ENCODE measurements at regions not wholly inside any gene's neighbourhood (a gene's known extent, or its start where the extent isn't known, plus 50 kb on each side); places are given as distances from the start of the nearest gene placed in this dataset.

DNA sequence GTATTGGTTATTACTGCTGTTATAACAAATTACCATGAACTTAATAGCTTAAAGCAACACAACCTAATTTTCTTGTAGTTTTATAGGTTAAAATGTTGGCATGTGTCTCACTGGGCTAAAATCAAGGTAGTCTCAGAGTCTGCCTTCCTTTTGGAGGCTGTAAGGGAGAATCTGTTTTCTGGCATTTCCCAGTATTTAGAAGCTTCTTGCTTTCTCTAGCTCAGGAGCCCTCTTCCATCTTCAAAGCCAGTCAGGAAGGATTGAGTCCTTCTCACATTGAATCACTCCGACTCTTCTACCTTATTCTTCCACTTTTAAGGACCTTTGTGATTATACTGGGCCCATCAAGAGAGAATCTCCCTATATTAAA, 156.2 kb downstream of the MBL2 start:
- TF ChIP-seq EZH2 (IDR thresholded peaks at IDR 0.05; ENCODE audit: borderline replicate concordance, low read depth, low read length, severe bottlenecking) (no peak), CTCF (IDR thresholded peaks at IDR 0.05; ENCODE audit: borderline replicate concordance, extremely low read depth, low read length, poor library complexity, severe bottlenecking) (no peak)
- Histone ChIP-seq H3K4me1 (ENCODE audit: insufficient read depth, low read length) (no peaks in the 10 kb centered on the region), H3K4me3 (ENCODE audit: low read depth in 1 of 2, low read length in 2 of 2) (no peak overlapping the region), H2AFZ (ENCODE audit: low read depth, low read length) (no peak overlapping the region), H3K36me3 (ENCODE audit: insufficient read depth, low read length) (no peaks in the 10 kb centered on the region), H3K27me3 (ENCODE audit: insufficient read depth, low read length, poor library complexity) (no peaks in the 10 kb centered on the region), H3K4me2 (ENCODE audit: insufficient read depth, low read length) (no peak overlapping the region), H3K9ac (ENCODE audit: low read depth, low read length) (no peak overlapping the region), H3K9me3 (ENCODE audit: insufficient read depth, low read length, severe bottlenecking) (no peaks in the 10 kb centered on the region), H3K79me2 (ENCODE audit: insufficient read depth, low read length) (no peaks in the 10 kb centered on the region), H3K27ac (ENCODE audit: low read length) (no peak overlapping the region), H4K20me1 (ENCODE audit: insufficient read depth, low read length) (no peaks in the 10 kb centered on the region)
- no peak for DNase-seq
- no peak for ATAC-seq (ENCODE audit: insufficient read depth, low read depth)

DNA sequence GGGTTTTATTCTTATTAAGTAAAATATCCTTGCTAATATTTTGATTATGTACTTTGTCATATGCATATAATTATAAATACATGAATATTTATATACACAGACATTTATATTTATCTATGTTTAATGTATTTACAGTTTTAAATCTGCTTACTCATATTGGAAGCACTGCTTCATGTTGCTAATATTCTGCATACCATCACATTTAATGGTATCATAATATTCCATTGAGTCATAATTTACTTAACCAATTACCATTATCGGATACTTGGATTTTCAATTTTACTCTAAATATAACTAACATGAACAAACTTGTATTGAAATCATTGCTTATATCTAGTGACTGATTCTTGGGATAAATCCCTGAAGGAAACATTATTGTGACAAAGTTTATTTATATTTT, 155.2 kb downstream of the MBL2 start:
- H3K79me2 ChIP-seq (ENCODE audit: insufficient read depth, low read length), result no peaks in the 10 kb centered on the region
- H3K9ac ChIP-seq (ENCODE audit: low read depth, low read length), result no peak overlapping the region
- no peaks in the 10 kb centered on the region for H3K36me3 ChIP-seq (ENCODE audit: insufficient read depth, low read length)
- no peak for ATAC-seq (ENCODE audit: insufficient read depth, low read depth)
- no peaks in the 10 kb centered on the region for H3K9me3 ChIP-seq (ENCODE audit: insufficient read depth, low read length, severe bottlenecking)
- no peak overlapping the region for H2AFZ ChIP-seq (ENCODE audit: low read depth, low read length)
- H4K20me1 ChIP-seq (ENCODE audit: insufficient read depth, low read length), result no peaks in the 10 kb centered on the region
- DNase-seq, result no peak
- no peak for TF ChIP-seq EZH2 (IDR thresholded peaks at IDR 0.05; ENCODE audit: borderline replicate concordance, low read depth, low read length, severe bottlenecking)
- no peak for TF ChIP-seq CTCF (IDR thresholded peaks at IDR 0.05; ENCODE audit: borderline replicate concordance, extremely low read depth, low read length, poor library complexity, severe bottlenecking)
- no peaks in the 10 kb centered on the region for H3K27me3 ChIP-seq (ENCODE audit: insufficient read depth, low read length, poor library complexity)
- no peak overlapping the region for H3K27ac ChIP-seq (ENCODE audit: low read length)
- H3K4me2 ChIP-seq (ENCODE audit: insufficient read depth, low read length), result no peak overlapping the region
- no peaks in the 10 kb centered on the region for H3K4me1 ChIP-seq (ENCODE audit: insufficient read depth, low read length)
- no peak overlapping the region for H3K4me3 ChIP-seq (ENCODE audit: low read depth in 1 of 2, low read length in 2 of 2)

DNA sequence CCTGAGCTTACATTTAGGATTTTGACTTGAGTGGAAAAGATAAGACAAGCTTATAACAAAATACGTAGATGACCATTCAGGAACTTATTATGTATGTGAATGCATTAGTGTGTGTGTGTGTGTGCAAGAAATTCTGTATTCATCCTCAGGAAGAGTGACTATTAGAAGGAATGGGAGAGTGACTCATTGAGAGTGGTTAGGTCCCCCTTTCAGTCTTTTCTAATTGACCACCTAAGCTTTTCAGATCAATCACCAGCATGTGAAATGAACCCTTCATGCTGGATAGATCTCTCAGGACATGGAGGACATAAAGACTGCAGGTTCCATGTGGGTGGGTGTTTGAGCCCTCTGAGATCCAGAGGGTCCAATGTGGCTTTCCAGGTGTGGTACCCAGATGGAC, 153.5 kb downstream of the MBL2 start:
- Histone ChIP-seq H4K20me1 (ENCODE audit: insufficient read depth, low read length) (no peaks in the 10 kb centered on the region), H3K4me2 (ENCODE audit: insufficient read depth, low read length) (no peak overlapping the region), H3K4me3 (ENCODE audit: low read depth in 1 of 2, low read length in 2 of 2) (no peak overlapping the region), H3K9me3 (ENCODE audit: insufficient read depth, low read length, severe bottlenecking) (no peaks in the 10 kb centered on the region), H3K27ac (ENCODE audit: low read length) (no peak overlapping the region), H3K36me3 (ENCODE audit: insufficient read depth, low read length) (no peaks in the 10 kb centered on the region), H3K4me1 (ENCODE audit: insufficient read depth, low read length) (no peaks in the 10 kb centered on the region), H3K9ac (ENCODE audit: low read depth, low read length) (no peak overlapping the region), H3K27me3 (ENCODE audit: insufficient read depth, low read length, poor library complexity) (no peaks in the 10 kb centered on the region), H3K79me2 (ENCODE audit: insufficient read depth, low read length) (no peaks in the 10 kb centered on the region), H2AFZ (ENCODE audit: low read depth, low read length) (no peak overlapping the region)
- no peak for DNase-seq
- ATAC-seq (ENCODE audit: insufficient read depth, low read depth), result no peak
- TF ChIP-seq CTCF (IDR thresholded peaks at IDR 0.05; ENCODE audit: borderline replicate concordance, extremely low read depth, low read length, poor library complexity, severe bottlenecking) (no peak), EZH2 (IDR thresholded peaks at IDR 0.05; ENCODE audit: borderline replicate concordance, low read depth, low read length, severe bottlenecking) (no peak)

- H3K4me2 ChIP-seq (ENCODE audit: insufficient read depth, low read length), result no peak overlapping the region
- H3K9ac ChIP-seq (ENCODE audit: low read depth, low read length), result no peak overlapping the region
- H3K4me3 ChIP-seq (ENCODE audit: low read depth in 1 of 2, low read length in 2 of 2), result no peak overlapping the region
- H3K36me3 ChIP-seq (ENCODE audit: insufficient read depth, low read length), result no peaks in the 10 kb centered on the region
- H3K27ac ChIP-seq (ENCODE audit: low read length), result no peak overlapping the region
- no peaks in the 10 kb centered on the region for H3K27me3 ChIP-seq (ENCODE audit: insufficient read depth, low read length, poor library complexity)
- ATAC-seq (ENCODE audit: insufficient read depth, low read depth), result no peak
- TF ChIP-seq EZH2 (IDR thresholded peaks at IDR 0.05; ENCODE audit: borderline replicate concordance, low read depth, low read length, severe bottlenecking) (no peak), CTCF (IDR thresholded peaks at IDR 0.05; ENCODE audit: borderline replicate concordance, extremely low read depth, low read length, poor library complexity, severe bottlenecking) (no peak)
- H3K4me1 ChIP-seq (ENCODE audit: insufficient read depth, low read length), result no peaks in the 10 kb centered on the region
- DNase-seq, result no peak
- H3K9me3 ChIP-seq (ENCODE audit: insufficient read depth, low read length, severe bottlenecking), result no peaks in the 10 kb centered on the region
- H2AFZ ChIP-seq (ENCODE audit: low read depth, low read length), result no peak overlapping the region
- H4K20me1 ChIP-seq (ENCODE audit: insufficient read depth, low read length), result no peaks in the 10 kb centered on the region
- H3K79me2 ChIP-seq (ENCODE audit: insufficient read depth, low read length), result no peaks in the 10 kb centered on the region
Observed at GRCh38 chr10:52621635-52622079, 150.9 kb downstream of the MBL2 start.

Measured in DND-41 (cell line).